Prostate gland (tissue), 2 donors: ENCODE measurements at regions not wholly inside any gene's neighbourhood (a gene's known extent, or its start where the extent isn't known, plus 50 kb on each side); places are given as distances from the start of the nearest gene placed in this dataset.

Source experiments
- DNase-seq: peaks from one replicate; pipeline ENCODE4 v3.0.0-alpha.2; 2019; ENCODE audit warnings: low spot score
- H3K27ac ChIP-seq, 2 donors: fragments of 200-600 bp; sonication (generic); 2 replicates each; pipeline ENCODE4 v1.5.1; 2017 to 2019
- H3K27me3 ChIP-seq: fragments of 200-600 bp; sonication (generic); replicated peaks from 2 replicates; pipeline ENCODE4 v1.5.1; 2019; ENCODE audit not compliant: insufficient read depth
- H3K36me3 ChIP-seq, 2 donors: fragments of 200-600 bp; sonication (generic); 1 replicate in 1 of 2; 2 replicates in 1 of 2; pipeline versions ENCODE4 v1.5.1 to v1.8.1; 2017 to 2019
- H3K4me1 ChIP-seq: fragments of 200-600 bp; sonication (generic); replicated peaks from 2 replicates; pipeline ENCODE4 v1.5.1; 2019
- H3K4me3 ChIP-seq, 2 donors: fragments of 200-600 bp; sonication (generic); 2 replicates each; pipeline ENCODE4 v1.5.1; 2017 to 2019
- H3K9me3 ChIP-seq: fragments of 200-600 bp; sonication (generic); 2 replicates; pipeline ENCODE4 v1.5.1; 2017
- POLR2A ChIP-seq: fragments of 450-650 bp; IDR thresholded peaks from one replicate; pipeline ENCODE4 v1.6.1; 2016; ENCODE audit warnings: antibody characterized with exemption, mild to moderate bottlenecking
- POLR2AphosphoS5 ChIP-seq: sonication (generic); formaldehyde crosslinking; IDR thresholded peaks from one replicate; pipeline ENCODE4 v1.6.1; 2017; ENCODE audit warnings: antibody characterized with exemption
- WGBS: methylation state at CpG from one replicate; pipeline ENCODE4 v1.1.5; 2018; 5-methylcytosine and 5-hydroxymethylcytosine counted together
- intact Hi-C: fragments of 100-400 bp; cut with DNase I; formaldehyde crosslinking; loops from one replicate; pipeline ENCODE4 v1.14.2; 2022
- TF ChIP-seq, protein P1 (sequence below), 4 experiments: fragments of 200-600 bp in 2 of 4; fragments of 450-650 bp in 2 of 4; sonication (generic) in 2 of 4; IDR thresholded peaks; 1 replicate in 3 of 4; 2 replicates in 1 of 4; pipeline ENCODE4 v1.5.1; 2016 to 2019; ENCODE audit warnings: antibody characterized with exemption in 4 of 4, mild to moderate bottlenecking in 2 of 4, moderate library complexity in 2 of 4

DNA sequence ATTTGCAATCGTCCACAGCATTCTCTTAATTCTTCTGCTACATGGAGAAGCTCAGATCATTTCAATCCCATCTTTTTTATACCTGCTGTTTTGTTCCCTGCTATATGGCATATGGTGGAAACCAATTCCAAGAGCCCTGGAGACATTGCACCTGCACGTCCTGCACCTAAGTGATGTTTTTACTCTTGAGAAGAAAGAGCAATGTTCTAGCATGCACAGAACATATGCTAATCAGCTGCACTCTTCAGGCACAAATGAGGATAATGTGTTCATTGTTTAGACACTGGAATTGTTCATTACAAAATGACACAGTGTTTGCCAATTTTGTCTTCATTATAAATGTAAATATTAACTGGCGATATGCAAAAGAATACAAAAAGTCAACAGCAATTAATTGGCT lies 935.8 kb downstream of the TLE4 start:
- no peak for DNase-seq
- TF ChIP-seq, protein P1, sequence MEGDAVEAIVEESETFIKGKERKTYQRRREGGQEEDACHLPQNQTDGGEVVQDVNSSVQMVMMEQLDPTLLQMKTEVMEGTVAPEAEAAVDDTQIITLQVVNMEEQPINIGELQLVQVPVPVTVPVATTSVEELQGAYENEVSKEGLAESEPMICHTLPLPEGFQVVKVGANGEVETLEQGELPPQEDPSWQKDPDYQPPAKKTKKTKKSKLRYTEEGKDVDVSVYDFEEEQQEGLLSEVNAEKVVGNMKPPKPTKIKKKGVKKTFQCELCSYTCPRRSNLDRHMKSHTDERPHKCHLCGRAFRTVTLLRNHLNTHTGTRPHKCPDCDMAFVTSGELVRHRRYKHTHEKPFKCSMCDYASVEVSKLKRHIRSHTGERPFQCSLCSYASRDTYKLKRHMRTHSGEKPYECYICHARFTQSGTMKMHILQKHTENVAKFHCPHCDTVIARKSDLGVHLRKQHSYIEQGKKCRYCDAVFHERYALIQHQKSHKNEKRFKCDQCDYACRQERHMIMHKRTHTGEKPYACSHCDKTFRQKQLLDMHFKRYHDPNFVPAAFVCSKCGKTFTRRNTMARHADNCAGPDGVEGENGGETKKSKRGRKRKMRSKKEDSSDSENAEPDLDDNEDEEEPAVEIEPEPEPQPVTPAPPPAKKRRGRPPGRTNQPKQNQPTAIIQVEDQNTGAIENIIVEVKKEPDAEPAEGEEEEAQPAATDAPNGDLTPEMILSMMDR (IDR thresholded peaks at IDR 0.05), result no peak
- TF ChIP-seq POLR2A (no peak), POLR2AphosphoS5 (no peak)
- Histone ChIP-seq H3K9me3 (no peaks in the 10 kb centered on the region), H3K4me1 (no peaks in the 10 kb centered on the region), H3K27ac (no peak overlapping the region), H3K27me3 (no peaks in the 10 kb centered on the region), H3K4me3 (no peak overlapping the region), H3K36me3 (no peaks in the 10 kb centered on the region)
- intact Hi-C loops, result no loop called here
- 37% methylated on average over 3 of the region's 3 CpGs for WGBS

DNA sequence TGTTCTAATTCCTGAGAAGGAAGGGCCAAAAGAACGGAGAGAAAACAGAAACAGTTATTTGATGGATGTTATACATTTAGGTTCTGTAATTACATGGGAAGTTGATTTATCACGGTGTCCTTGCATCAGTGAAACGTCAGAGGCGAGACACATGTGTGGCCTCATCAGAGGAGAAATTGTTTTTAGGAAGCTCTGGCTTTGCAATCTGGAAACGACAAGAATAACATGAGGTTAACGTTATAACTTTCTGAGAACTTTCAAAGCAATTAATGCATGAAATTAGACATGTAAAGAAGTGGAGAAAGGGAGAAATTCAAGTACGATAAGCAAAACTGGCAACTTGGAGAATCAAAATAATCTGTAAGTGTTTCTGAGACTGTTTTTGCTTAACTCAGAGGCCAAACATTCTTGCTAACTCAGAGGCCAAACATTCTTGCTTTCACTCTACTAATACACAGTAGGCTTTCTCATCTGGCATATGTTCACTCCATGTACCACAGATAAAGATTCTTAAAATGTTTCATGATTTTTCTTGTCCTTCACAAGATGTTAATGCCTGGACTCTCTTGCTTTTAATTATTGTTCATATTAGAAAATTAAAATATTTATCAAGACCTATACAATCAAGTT lies 933.0 kb downstream of the TLE4 start:
- H3K4me1 ChIP-seq, result no peaks in the 10 kb centered on the region
- no peaks in the 10 kb centered on the region for H3K36me3 ChIP-seq
- H3K27me3 ChIP-seq, result no peaks in the 10 kb centered on the region
- H3K4me3 ChIP-seq, result no peak overlapping the region
- H3K9me3 ChIP-seq, result no peaks in the 10 kb centered on the region
- 62% methylated on average over 7 of the region's 7 CpGs for WGBS
- TF ChIP-seq, protein P1 (IDR thresholded peaks at IDR 0.05), result no peak
- no peak for TF ChIP-seq POLR2A
- no peak for TF ChIP-seq POLR2AphosphoS5
- intact Hi-C loops, result no loop called here
- H3K27ac ChIP-seq, result no peak overlapping the region
- DNase-seq, result no peak

DNA sequence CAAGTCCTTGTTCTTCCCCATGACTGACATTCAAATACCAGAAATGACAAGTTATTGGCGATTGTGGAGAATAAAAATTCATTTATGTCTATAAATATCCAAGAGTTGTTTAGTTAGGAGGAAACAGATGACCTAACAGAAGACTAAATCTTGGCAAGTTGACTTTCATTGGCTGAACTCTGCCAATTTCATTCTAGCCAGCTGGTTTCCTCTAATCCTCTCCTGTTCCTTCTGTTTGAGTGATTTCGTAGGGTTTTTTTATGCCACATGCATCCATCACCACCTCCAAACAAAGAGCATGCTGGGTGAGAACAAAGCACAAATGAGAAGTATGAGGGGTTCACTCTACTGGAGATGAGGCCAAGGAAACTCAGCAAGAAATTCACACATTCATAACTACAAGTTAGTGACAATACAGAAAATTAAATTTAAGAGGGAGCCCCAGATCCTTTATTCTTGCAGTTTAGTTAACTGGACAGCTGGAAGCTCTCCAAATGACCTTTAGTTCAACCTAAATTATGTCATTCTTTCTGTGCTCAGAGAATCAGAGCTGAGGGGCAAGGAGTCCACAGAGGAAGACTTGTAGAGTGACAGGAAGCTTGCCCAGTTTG lies 932.0 kb downstream of the TLE4 start:
- WGBS, result 45% methylated on average over 2 of the region's 2 CpGs
- H3K36me3 ChIP-seq, result no peaks in the 10 kb centered on the region
- no peaks in the 10 kb centered on the region for H3K4me1 ChIP-seq
- H3K9me3 ChIP-seq, result no peaks in the 10 kb centered on the region
- H3K4me3 ChIP-seq, result no peak overlapping the region
- H3K27ac ChIP-seq, result no peak overlapping the region
- H3K27me3 ChIP-seq, result no peaks in the 10 kb centered on the region
- no peak for DNase-seq
- intact Hi-C loops, result no loop called here
- TF ChIP-seq, protein P1 (IDR thresholded peaks at IDR 0.05), result no peak
- TF ChIP-seq POLR2A (no peak), POLR2AphosphoS5 (no peak)

DNA sequence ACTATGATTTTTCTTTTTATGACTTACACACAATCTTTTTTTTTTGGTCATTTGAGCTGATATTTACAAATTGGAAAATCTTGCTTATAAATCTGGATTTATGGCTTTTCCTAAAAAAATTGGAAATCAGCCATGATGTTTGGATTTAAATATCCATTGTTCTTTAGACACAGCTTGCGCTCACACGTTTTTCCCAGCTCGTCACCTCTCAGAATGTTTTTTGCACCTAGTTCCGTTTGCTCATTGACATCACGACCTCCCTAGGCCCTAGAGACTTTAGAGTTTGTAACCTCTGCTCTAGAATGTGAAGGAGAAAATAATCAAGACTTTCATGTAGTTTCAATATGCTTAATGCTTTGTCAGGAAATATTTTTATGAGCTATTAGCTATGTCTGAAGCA lies 930.5 kb downstream of the TLE4 start:
- DNase-seq, result no peak
- intact Hi-C loops, result no loop called here
- Histone ChIP-seq H3K27me3 (no peaks in the 10 kb centered on the region), H3K27ac (no peak overlapping the region), H3K4me3 (no peak overlapping the region), H3K36me3 (no peaks in the 10 kb centered on the region), H3K4me1 (no peaks in the 10 kb centered on the region), H3K9me3 (no peaks in the 10 kb centered on the region)
- TF ChIP-seq, protein P1 (IDR thresholded peaks at IDR 0.05), result no peak
- TF ChIP-seq POLR2AphosphoS5, result no peak
- TF ChIP-seq POLR2A, result no peak
- WGBS, result 46% methylated on average over 5 of the region's 5 CpGs

DNA sequence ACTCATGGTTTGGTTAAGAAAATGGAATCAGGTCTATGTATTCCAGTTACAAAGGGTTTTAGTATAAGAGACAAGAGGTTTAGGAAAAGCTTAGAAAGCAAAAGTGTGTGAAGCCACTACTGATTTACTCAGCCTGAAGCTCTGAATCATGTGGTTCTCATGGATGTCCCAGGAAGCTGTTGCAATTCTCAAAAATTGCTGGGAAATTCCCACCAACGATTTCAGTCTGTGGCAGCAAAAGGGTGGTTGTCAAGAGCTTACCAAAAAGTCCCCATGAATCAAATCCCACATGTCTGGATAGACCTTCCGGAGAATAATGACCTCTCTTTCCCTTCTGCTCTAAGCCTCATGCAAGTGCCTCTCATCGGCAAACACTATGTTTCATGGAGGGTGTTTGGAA lies 929.9 kb downstream of the TLE4 start:
- TF ChIP-seq, protein P1 (IDR thresholded peaks at IDR 0.05), result no peak
- Histone ChIP-seq H3K4me3 (no peak overlapping the region), H3K27me3 (no peaks in the 10 kb centered on the region), H3K27ac (no peak overlapping the region), H3K36me3 (no peaks in the 10 kb centered on the region), H3K4me1 (no peaks in the 10 kb centered on the region), H3K9me3 (no peaks in the 10 kb centered on the region)
- WGBS, result 69% methylated on average over 3 of the region's 3 CpGs
- intact Hi-C loops, result no loop called here
- DNase-seq, result no peak
